ENCODE measurements at regions not wholly inside any gene's neighbourhood (a gene's known extent, or its start where the extent isn't known, plus 50 kb on each side); places are given as distances from the start of the nearest gene placed in this dataset.

- no peaks in the 10 kb centered on the region for H3K79me2 ChIP-seq (ENCODE audit: control insufficient read depth, insufficient read depth, low read length)
- DNase-seq (ENCODE audit: low read depth, low spot score) (no peak), FAIRE-seq (no peak)
- H2AFZ ChIP-seq (ENCODE audit: low read depth, low read length): no peak overlapping the region
- H3K27ac ChIP-seq (ENCODE audit: insufficient read depth, low read depth, low read length): no peak overlapping the region
- H3K27me3 ChIP-seq (ENCODE audit: control insufficient read depth in 2 of 2, insufficient read depth in 2 of 2, low read length in 2 of 2): no peaks in the 10 kb centered on the region
- CTCF ChIA-PET: no interaction called here
- no TSS peak for BruUV-seq (replicated peaks)
- H3K4me2 ChIP-seq (ENCODE audit: insufficient read depth, low read length): no peak overlapping the region
- no peaks in the 10 kb centered on the region for H3K9me1 ChIP-seq (replicated peaks; ENCODE audit: control insufficient read depth, extremely low read depth, insufficient read depth, low read length)
- H4K20me1 ChIP-seq (replicated peaks; ENCODE audit: control insufficient read depth, extremely low read depth, insufficient read depth, low read length): no peaks in the 10 kb centered on the region
- peaks cover 2% of the 10 kb centered on the region for H3K9me3 ChIP-seq (replicated peaks; ENCODE audit: control insufficient read depth, insufficient read depth, low read length)
- intact Hi-C loops (cut with micrococcal nuclease) (no loop called here), dilution Hi-C loops (cut with MboI; ENCODE audit: extremely low pct_ligation_motif_present, low sequenced_read_pairs) (no loop called here)
- POLR2A ChIA-PET: no interaction called here
- H3K9ac ChIP-seq (replicated peaks; ENCODE audit: extremely low read depth, insufficient read depth, low read length): no peak overlapping the region
- no peaks in the 10 kb centered on the region for H3K4me1 ChIP-seq (ENCODE audit: control insufficient read depth, extremely low read depth, insufficient read depth, low read length)
- H3K4me3 ChIP-seq (replicated peaks in 1 of 3; ENCODE audit: insufficient read depth in 1 of 3, low read depth in 1 of 3, low read length in 3 of 3): no peak overlapping the region
- TF ChIP-seq FOS (IDR thresholded peaks at IDR 0.05; ENCODE audit: borderline replicate concordance, insufficient read depth, low read length) (no peak), MYC (IDR thresholded peaks at IDR 0.05; ENCODE audit: low read depth, low read length) (no peak), POLR2AphosphoS5 (IDR thresholded peaks at IDR 0.05; ENCODE audit: insufficient read depth, low read depth, low read length) (no peak), JUN (IDR thresholded peaks at IDR 0.05; ENCODE audit: borderline replicate concordance, insufficient read depth, insufficient read length, low read depth) (no peak), EZH2 (IDR thresholded peaks at IDR 0.05; ENCODE audit: borderline replicate concordance, low read depth, low read length, severe bottlenecking) (no peak), CTCF (IDR thresholded peaks at IDR 0.05; ENCODE audit: extremely low read depth in 1 of 2, insufficient read depth in 1 of 2, low read depth in 1 of 2, low read length in 2 of 2) (no peak), GATA2 (IDR thresholded peaks at IDR 0.05; ENCODE audit: insufficient read depth, insufficient read length, low read depth, low read length) (no peak)
- H3K36me3 ChIP-seq (ENCODE audit: control insufficient read depth in 2 of 2, extremely low read depth in 1 of 2, insufficient read depth in 2 of 2, low read length in 2 of 2): no peaks in the 10 kb centered on the region
These were observed 311.8 kb downstream of the TOX3 start for GRCh38 chr16:52235186-52235585.

All from endothelial cell of umbilical vein (primary cell).